B cell (primary cell): ENCODE measurements at regions not wholly inside any gene's neighbourhood (a gene's known extent, or its start where the extent isn't known, plus 50 kb on each side); places are given as distances from the start of the nearest gene placed in this dataset.

Source experiments
- ATAC-seq: fragments of 200-7000 bp; cut with Tn5 transposase; one replicate; pipeline ENCODE4 v1.10.0; 2021; ENCODE audit warnings: low read depth, mild to moderate bottlenecking, moderate number of reproducible peaks, moderate library complexity
- CTCF ChIA-PET: fragments of 350-600 bp; sonication (Branson Sonifier 250); formaldehyde crosslinking; loops from one replicate; lab custom pipeline; 2021; ENCODE audit warnings: antibody characterized with exemption, inconsistent platforms; lab: Charles Lee
- POLR2A ChIA-PET: fragments of 350-600 bp; sonication (Branson Sonifier 250); formaldehyde crosslinking; loops from one replicate; lab custom pipeline; 2021; ENCODE audit warnings: antibody characterized with exemption; lab: Charles Lee
- DNase-seq: peaks from one replicate; pipeline ENCODE4 v3.0.0; 2013
- H2AFZ ChIP-seq: 2 replicates; pipeline ENCODE4 v1.6.1; 2012; ENCODE audit warnings: mild to moderate bottlenecking, low read depth, low read length; ENCODE audit not compliant: insufficient read depth, poor library complexity, severe bottlenecking
- H3K27ac ChIP-seq, 2 donors: 1 replicate in 1 of 2; 2 replicates in 1 of 2; pipeline ENCODE4 v1.5.1; 2012 to 2013; ENCODE audit warnings: low read length in 2 of 2, mild to moderate bottlenecking in 2 of 2, moderate library complexity in 1 of 2
- H3K27me3 ChIP-seq, 4 experiments: fragments of 200-600 bp in 1 of 4; sonication (generic) in 1 of 4; replicated peaks in 1 of 4; 1 replicate in 2 of 4; 2 replicates in 2 of 4; pipeline versions ENCODE4 v1.6.1 to v1.7.0; 2013 to 2016; ENCODE audit warnings: low read length in 3 of 4, mild to moderate bottlenecking in 2 of 4, mixed read lengths in 1 of 4, moderate library complexity in 1 of 4; ENCODE audit not compliant: insufficient read depth in 4 of 4, control insufficient read depth in 3 of 4; ENCODE audit errors: control extremely low read depth in 1 of 4
- H3K36me3 ChIP-seq, 2 experiments: replicated peaks in 1 of 2; 1 replicate in 1 of 2; 2 replicates in 1 of 2; pipeline versions ENCODE4 v1.6.1 to v1.7.1; 2013; ENCODE audit warnings: low read length in 1 of 2; ENCODE audit not compliant: insufficient read depth in 2 of 2, control insufficient read depth in 1 of 2; ENCODE audit errors: control extremely low read depth in 1 of 2, extremely low read depth in 1 of 2
- H3K4me1 ChIP-seq, 2 donors: fragments of 200-600 bp in 1 of 2; sonication (generic) in 1 of 2; 1 replicate in 1 of 2; 2 replicates in 1 of 2; pipeline versions ENCODE4 v1.5.1 to v1.6.1; 2013 to 2017; ENCODE audit warnings: low read length in 2 of 2; ENCODE audit not compliant: control insufficient read depth in 2 of 2, insufficient read depth in 2 of 2
- H3K4me2 ChIP-seq: replicated peaks from 2 replicates; pipeline ENCODE3; 2012; ENCODE audit warnings: mild to moderate bottlenecking, low read depth, low read length; ENCODE audit not compliant: poor library complexity, severe bottlenecking
- H3K4me3 ChIP-seq, 5 experiments: fragments of 200-600 bp in 1 of 5; sonication (generic) in 1 of 5; 1 replicate in 3 of 5; 2 replicates in 2 of 5; pipeline versions ENCODE4 v1.5.1 to v1.7.0; 2011 to 2016; ENCODE audit warnings: low read length in 4 of 5, mild to moderate bottlenecking in 4 of 5, low read depth in 2 of 5, control low read depth in 1 of 5, moderate library complexity in 1 of 5; ENCODE audit not compliant: insufficient read depth in 1 of 5; ENCODE audit errors: control extremely low read depth in 1 of 5, extremely low read depth in 1 of 5
- H3K79me2 ChIP-seq: fragments of 200-600 bp; sonication (generic); one replicate; pipeline ENCODE4 v1.6.0; 2016; ENCODE audit warnings: low read length; ENCODE audit not compliant: control insufficient read depth, insufficient read depth
- H3K9ac ChIP-seq: fragments of 200-600 bp; sonication (generic); 2 replicates; pipeline ENCODE4 v1.6.1; 2017; ENCODE audit warnings: mild to moderate bottlenecking, low read length, moderate library complexity
- H3K9me3 ChIP-seq, 3 donors: one replicate each; pipeline versions ENCODE4 v1.6.1 to v1.7.1; 2013; ENCODE audit warnings: low read length in 2 of 3; ENCODE audit not compliant: control insufficient read depth in 2 of 3, insufficient read depth in 1 of 3; ENCODE audit errors: control extremely low read depth in 1 of 3
- H4K20me1 ChIP-seq: 2 replicates; pipeline ENCODE4 v1.6.0; 2012; ENCODE audit warnings: mild to moderate bottlenecking, low read length; ENCODE audit not compliant: insufficient read depth, control insufficient read depth, poor library complexity, severe bottlenecking
- H3K27ac Mint-ChIP-seq: one replicate; pipeline ENCODE4 v1.8.0; 2021; ENCODE audit warnings: mixed read lengths
- H3K27me3 Mint-ChIP-seq: one replicate; pipeline ENCODE4 v1.8.0; 2021; ENCODE audit warnings: mixed read lengths
- H3K4me1 Mint-ChIP-seq: one replicate; pipeline ENCODE4 v1.8.0; 2021; ENCODE audit warnings: mixed read lengths
- H3K4me3 Mint-ChIP-seq: one replicate; pipeline ENCODE4 v1.8.0; 2021; ENCODE audit warnings: mixed read lengths
- H3K9me3 Mint-ChIP-seq: one replicate; pipeline ENCODE4 v1.8.0; 2022; ENCODE audit warnings: mixed read lengths; ENCODE audit not compliant: insufficient read depth
- EZH2 ChIP-seq: IDR thresholded peaks from 2 replicates; pipeline ENCODE4 v1.6.1; 2012; ENCODE audit warnings: borderline replicate concordance, low read depth, mild to moderate bottlenecking, moderate library complexity, low read length; ENCODE audit not compliant: insufficient read depth, poor library complexity, severe bottlenecking
- WGBS: methylation state at CpG from one replicate; pipeline ENCODE4 v1.1.5; 2013; ENCODE audit warnings: missing lambda C conversion rate; ENCODE audit not compliant: insufficient coverage; 5-methylcytosine and 5-hydroxymethylcytosine counted together
- intact Hi-C: fragments of 100-400 bp; cut with micrococcal nuclease; formaldehyde crosslinking; loops from one replicate; pipeline ENCODE4 v1.10.0; 2022
- TF ChIP-seq, protein P1 (sequence below): fragments of 200-600 bp; IDR thresholded peaks from one replicate; pipeline ENCODE4 v1.8.0; 2022; ENCODE audit warnings: antibody characterized with exemption, mild to moderate bottlenecking

DNA sequence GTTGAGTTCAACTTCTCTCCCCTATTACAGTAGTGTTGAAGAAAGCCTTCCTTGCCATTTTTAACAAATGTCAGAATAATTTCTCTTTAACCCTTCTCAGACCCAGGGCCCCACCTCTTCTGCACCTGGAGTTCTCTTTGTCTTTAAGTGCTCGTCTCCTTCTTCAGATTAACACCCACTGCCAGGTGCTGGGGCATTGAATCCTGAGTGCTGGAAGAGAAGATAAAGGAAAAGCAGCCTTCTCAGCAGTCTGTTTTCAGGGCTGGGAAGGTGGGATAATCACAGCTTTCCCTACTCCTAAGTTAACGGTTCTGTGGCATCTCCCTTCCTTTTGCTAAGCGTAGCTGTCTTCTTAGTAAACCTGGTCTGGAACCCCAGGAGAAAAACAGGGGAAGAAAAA, 114.6 kb upstream of the TAB2 start:
- 90% methylated on average over 2 of the region's 3 CpGs for WGBS
- Mint-ChIP-seq H3K27ac (no peak overlapping the region), H3K4me3 (no peak overlapping the region), H3K9me3 (no peaks in the 10 kb centered on the region), H3K4me1 (no peaks in the 10 kb centered on the region), H3K27me3 (no peaks in the 10 kb centered on the region)
- intact Hi-C loops: no loop called here
- POLR2A ChIA-PET: interaction anchor here (0.6 kb wide), 2 partner anchors 12 to 111 kb away, joined by 3 to 4 read pairs; no protein-coding TSS in a partner anchor
- Histone ChIP-seq H3K79me2 (no peaks in the 10 kb centered on the region), H3K9me3 (peaks cover 0 to 6% (median 4%) of the 10 kb centered on the region in 3 donors), H3K4me2 (no peak overlapping the region), H3K4me1 (no peaks in the 10 kb centered on the region), H2AFZ (no peak overlapping the region), H3K36me3 (no peaks in the 10 kb centered on the region), H3K4me3 (no peak overlapping the region), H3K27me3 (no peaks in the 10 kb centered on the region), H4K20me1 (no peaks in the 10 kb centered on the region), H3K27ac (no peak overlapping the region), H3K9ac (no peak overlapping the region)
- TF ChIP-seq, protein P1, sequence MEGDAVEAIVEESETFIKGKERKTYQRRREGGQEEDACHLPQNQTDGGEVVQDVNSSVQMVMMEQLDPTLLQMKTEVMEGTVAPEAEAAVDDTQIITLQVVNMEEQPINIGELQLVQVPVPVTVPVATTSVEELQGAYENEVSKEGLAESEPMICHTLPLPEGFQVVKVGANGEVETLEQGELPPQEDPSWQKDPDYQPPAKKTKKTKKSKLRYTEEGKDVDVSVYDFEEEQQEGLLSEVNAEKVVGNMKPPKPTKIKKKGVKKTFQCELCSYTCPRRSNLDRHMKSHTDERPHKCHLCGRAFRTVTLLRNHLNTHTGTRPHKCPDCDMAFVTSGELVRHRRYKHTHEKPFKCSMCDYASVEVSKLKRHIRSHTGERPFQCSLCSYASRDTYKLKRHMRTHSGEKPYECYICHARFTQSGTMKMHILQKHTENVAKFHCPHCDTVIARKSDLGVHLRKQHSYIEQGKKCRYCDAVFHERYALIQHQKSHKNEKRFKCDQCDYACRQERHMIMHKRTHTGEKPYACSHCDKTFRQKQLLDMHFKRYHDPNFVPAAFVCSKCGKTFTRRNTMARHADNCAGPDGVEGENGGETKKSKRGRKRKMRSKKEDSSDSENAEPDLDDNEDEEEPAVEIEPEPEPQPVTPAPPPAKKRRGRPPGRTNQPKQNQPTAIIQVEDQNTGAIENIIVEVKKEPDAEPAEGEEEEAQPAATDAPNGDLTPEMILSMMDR: no peak
- no peak for TF ChIP-seq EZH2
- ATAC-seq (no peak), DNase-seq (no peak)
- CTCF ChIA-PET: interaction anchor here (0.7 kb wide), 1 partner anchor 120 kb away, joined by 3 read pairs; no protein-coding TSS in a partner anchor

DNA sequence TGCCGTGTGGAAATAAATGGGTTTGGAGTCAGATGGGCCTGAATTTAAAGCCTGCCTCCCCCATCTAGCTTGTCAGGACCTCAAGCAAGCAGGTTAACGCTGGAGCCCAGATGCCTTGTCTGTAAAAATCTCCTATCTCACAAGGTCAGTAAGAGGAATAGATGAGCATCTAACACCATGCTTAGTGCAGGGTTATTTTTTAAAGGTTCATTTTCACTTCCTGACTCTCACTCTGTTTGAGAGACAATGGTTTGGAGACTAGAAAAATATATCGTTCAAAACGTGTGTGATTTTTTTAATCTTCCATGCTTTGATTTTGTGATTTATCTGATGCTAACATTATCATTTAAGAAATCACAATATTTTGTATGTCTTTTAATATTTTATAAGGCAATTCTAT, 114.0 kb upstream of the TAB2 start:
- TF ChIP-seq EZH2: no peak
- TF ChIP-seq, protein P1: no peak
- H3K9me3 Mint-ChIP-seq: no peaks in the 10 kb centered on the region
- Histone ChIP-seq H2AFZ (no peak overlapping the region), H3K4me2 (no peak overlapping the region), H3K27ac (no peak overlapping the region), H3K9me3 (peaks cover 0 to 5% (median 4%) of the 10 kb centered on the region in 3 donors), H3K9ac (no peak overlapping the region), H4K20me1 (no peaks in the 10 kb centered on the region), H3K4me3 (no peak overlapping the region), H3K27me3 (no peaks in the 10 kb centered on the region), H3K36me3 (no peaks in the 10 kb centered on the region), H3K79me2 (no peaks in the 10 kb centered on the region), H3K4me1 (no peaks in the 10 kb centered on the region)
- intact Hi-C loops: no loop called here
- no peaks in the 10 kb centered on the region for H3K4me1 Mint-ChIP-seq
- H3K27ac Mint-ChIP-seq: no peak overlapping the region
- H3K27me3 Mint-ChIP-seq: no peaks in the 10 kb centered on the region
- CTCF ChIA-PET: no interaction called here
- H3K4me3 Mint-ChIP-seq: no peak overlapping the region
- DNase-seq (no peak), ATAC-seq (no peak)
- no CpG with 5 or more reads among the region's 4 CpGs for WGBS
- POLR2A ChIA-PET: no interaction called here
